Lower leg skin (tissue), 4 donors: ENCODE measurements at regions not wholly inside any gene's neighbourhood (a gene's known extent, or its start where the extent isn't known, plus 50 kb on each side); places are given as distances from the start of the nearest gene placed in this dataset.

ENCODE experiments used
- DNase-seq, 2 donors: peaks; one replicate each; pipeline ENCODE4 v3.0.0-alpha.2; 2019; ENCODE audit warnings: low spot score in 2 of 2
- H3K4me3 ChIP-seq: fragments of 200-600 bp; sonication (generic); 2 replicates; pipeline ENCODE4 v1.5.1; 2017; ENCODE audit warnings: mild to moderate bottlenecking, low read depth; ENCODE audit not compliant: poor library complexity, severe bottlenecking
- CTCF ChIP-seq, 3 donors: fragments of 450-650 bp; IDR thresholded peaks; one replicate each; pipeline ENCODE4 v1.5.1; 2016; ENCODE audit warnings: antibody characterized with exemption in 3 of 3, mild to moderate bottlenecking in 3 of 3, moderate library complexity in 2 of 3
- POLR2A ChIP-seq, 2 donors: fragments of 450-650 bp; IDR thresholded peaks; one replicate each; pipeline ENCODE4 v1.6.1; 2016 to 2017; ENCODE audit warnings: antibody characterized with exemption in 2 of 2, mild to moderate bottlenecking in 1 of 2, moderate library complexity in 1 of 2
- WGBS, 2 donors: methylation state at CpG; one replicate each; pipeline ENCODE4 v1.1.5; 2018; 5-methylcytosine and 5-hydroxymethylcytosine counted together
- intact Hi-C: fragments of 100-400 bp; cut with DNase I; formaldehyde crosslinking; loops from one replicate; pipeline ENCODE4 v1.15.0; 2023; ENCODE audit warnings: low total_unique reads

GRCh38 chr13:74452881-74453280 is 318.7 kb upstream of the KLF12 start:
- H3K4me3 ChIP-seq: no peak overlapping the region
- 76 to 84% methylated on average over 2 of the region's 2 CpGs for WGBS, 2 donors
- intact Hi-C loops: no loop called here
- DNase-seq: no peak
- no peak for TF ChIP-seq CTCF (IDR thresholded peaks at IDR 0.05)
- TF ChIP-seq POLR2A (IDR thresholded peaks at IDR 0.05): no peak

GRCh38 chr13:74452176-74452575 is 318.0 kb upstream of the KLF12 start:
- intact Hi-C loops: no loop called here
- no peak overlapping the region for H3K4me3 ChIP-seq
- no peak for TF ChIP-seq CTCF (IDR thresholded peaks at IDR 0.05)
- no peak for TF ChIP-seq POLR2A (IDR thresholded peaks at IDR 0.05)
- WGBS, 2 donors: 38 to 43% methylated on average over 2 of the region's 2 CpGs
- no peak for DNase-seq

GRCh38 chr13:74450964-74451363 is 316.8 kb upstream of the KLF12 start:
- WGBS, 2 donors: 26 to 28% methylated on average over 3 of the region's 3 CpGs
- no peak for DNase-seq
- intact Hi-C loops: no loop called here

DNA sequence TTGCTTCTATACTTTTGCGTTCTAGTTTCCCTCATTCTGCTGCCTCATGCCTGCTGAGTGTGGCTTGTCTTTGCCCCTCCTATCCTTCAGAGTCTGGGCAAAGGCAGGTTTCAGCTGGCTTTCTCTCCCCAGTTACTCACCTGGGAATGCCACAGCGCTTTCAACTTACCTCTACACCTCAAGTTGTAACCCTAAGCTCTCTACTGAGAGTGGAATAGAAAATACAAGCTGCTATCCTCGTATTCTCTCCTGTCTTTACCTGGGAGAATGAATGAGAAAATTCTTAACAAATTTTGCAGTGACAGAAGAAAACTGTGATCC is 316.3 kb upstream of the KLF12 start:
- TF ChIP-seq POLR2A (IDR thresholded peaks at IDR 0.05) (no peak), CTCF (IDR thresholded peaks at IDR 0.05) (no peak)
- WGBS, 2 donors: 59 to 62% methylated on average over 3 of the region's 3 CpGs

More at GRCh38 chr13:74450964-74451363, 316.8 kb upstream of the KLF12 start:
- TF ChIP-seq POLR2A (IDR thresholded peaks at IDR 0.05): no peak
- no peak for TF ChIP-seq CTCF (IDR thresholded peaks at IDR 0.05)
- H3K4me3 ChIP-seq: no peak overlapping the region

DNA sequence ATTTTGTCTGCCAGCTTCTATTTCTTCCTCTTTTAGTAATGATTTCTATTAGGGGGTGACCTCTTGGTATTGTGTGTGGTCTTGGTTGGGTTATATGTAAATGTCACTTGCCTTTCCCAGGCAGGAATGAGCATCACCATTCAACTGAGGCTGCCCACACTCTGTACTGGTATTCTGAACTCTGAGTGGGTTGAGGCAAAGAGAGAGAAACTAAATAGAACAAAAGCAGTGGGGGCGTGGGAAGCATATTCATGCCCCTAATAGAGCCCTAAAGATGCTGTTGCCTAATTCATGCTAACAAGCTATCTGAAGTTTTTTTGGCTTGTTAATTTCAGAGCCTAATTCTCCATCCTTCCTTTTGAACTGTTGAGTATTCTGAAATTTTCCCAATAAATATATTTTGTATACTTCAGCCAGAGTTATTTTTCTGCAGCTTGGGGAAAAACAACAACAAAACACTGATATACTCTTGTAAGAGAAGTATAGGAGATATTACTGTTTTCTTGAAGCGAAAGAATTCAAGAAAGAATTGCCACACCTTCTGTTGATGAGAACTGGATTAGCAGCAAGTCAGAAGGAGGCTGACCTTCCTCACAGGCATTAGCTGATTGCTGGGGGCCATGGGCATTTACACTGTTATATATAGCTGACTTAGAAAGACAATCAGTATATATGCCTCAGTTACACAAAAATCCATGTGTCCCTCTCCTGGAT is 315.8 kb upstream of the KLF12 start:
- no peak for TF ChIP-seq CTCF (IDR thresholded peaks at IDR 0.05)
- no peak for TF ChIP-seq POLR2A (IDR thresholded peaks at IDR 0.05)
- H3K4me3 ChIP-seq: no peak overlapping the region
- intact Hi-C loops: no loop called here
- 42 to 55% methylated on average over 2 of the region's 2 CpGs for WGBS, 2 donors
- no peak for DNase-seq

More for the DNA sequence above, 316.3 kb upstream of the KLF12 start:
- no peak overlapping the region for H3K4me3 ChIP-seq
- no peak for DNase-seq
- intact Hi-C loops: no loop called here
